ENCODE measurements at regions not wholly inside any gene's neighbourhood (a gene's known extent, or its start where the extent isn't known, plus 50 kb on each side); places are given as distances from the start of the nearest gene placed in this dataset.

DNA sequence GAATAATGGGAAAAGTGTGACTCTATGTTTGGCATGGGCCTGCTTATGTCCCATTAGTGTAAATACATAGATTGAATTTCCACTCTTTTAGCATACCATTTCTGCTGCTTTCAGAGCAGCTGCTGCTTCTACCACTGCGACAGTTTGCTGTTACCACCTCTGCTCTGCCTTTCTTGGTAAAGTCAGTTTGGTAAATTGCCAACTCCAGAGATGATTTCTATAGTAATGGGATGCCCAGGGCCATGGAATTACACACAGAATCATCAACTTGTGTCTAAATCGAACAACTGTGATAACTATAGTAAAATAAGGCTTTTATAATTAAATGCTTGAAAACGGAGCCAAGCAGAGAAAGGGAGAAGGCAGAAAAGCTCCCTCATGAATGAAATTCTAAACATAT lies 168.4 kb upstream of the VEPH1 start:
- TF ChIP-seq, protein P1, sequence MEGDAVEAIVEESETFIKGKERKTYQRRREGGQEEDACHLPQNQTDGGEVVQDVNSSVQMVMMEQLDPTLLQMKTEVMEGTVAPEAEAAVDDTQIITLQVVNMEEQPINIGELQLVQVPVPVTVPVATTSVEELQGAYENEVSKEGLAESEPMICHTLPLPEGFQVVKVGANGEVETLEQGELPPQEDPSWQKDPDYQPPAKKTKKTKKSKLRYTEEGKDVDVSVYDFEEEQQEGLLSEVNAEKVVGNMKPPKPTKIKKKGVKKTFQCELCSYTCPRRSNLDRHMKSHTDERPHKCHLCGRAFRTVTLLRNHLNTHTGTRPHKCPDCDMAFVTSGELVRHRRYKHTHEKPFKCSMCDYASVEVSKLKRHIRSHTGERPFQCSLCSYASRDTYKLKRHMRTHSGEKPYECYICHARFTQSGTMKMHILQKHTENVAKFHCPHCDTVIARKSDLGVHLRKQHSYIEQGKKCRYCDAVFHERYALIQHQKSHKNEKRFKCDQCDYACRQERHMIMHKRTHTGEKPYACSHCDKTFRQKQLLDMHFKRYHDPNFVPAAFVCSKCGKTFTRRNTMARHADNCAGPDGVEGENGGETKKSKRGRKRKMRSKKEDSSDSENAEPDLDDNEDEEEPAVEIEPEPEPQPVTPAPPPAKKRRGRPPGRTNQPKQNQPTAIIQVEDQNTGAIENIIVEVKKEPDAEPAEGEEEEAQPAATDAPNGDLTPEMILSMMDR (IDR thresholded peaks at IDR 0.05; ENCODE audit: insufficient read depth, low read length, missing control alignments): no peak
- ChIA-PET POLR2A (no interaction called here), CTCF (no interaction called here)
- no peak for DNase-seq (ENCODE audit: low read depth, low spot score)
- no peak overlapping the region for H3K4me3 ChIP-seq (ENCODE audit: low read depth, low read length)

DNA sequence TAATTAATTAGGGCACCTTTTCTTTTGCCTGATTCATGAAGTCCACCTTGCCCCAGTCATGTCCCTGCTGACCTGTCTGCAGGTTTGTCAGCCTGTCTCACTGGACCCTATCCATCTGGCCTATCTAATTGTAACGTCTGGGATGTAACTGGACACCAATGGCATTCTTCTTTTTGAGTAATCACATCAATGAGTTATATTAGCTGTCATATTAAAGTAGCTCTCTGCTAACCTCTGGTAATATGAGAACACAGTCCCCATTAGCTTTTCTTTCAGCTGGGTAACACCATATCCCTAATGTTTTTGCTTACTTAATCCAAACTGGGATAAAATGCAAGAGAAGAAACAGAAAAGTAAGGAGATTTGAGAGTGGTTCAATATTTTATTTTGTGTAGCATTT lies 166.2 kb upstream of the VEPH1 start:
- no peak overlapping the region for H3K4me3 ChIP-seq (ENCODE audit: low read depth, low read length)
- CTCF ChIA-PET: no interaction called here
- TF ChIP-seq, protein P1 (IDR thresholded peaks at IDR 0.05; ENCODE audit: insufficient read depth, low read length, missing control alignments): no peak
- no peak for DNase-seq (ENCODE audit: low read depth, low spot score)
- POLR2A ChIA-PET: no interaction called here

DNA sequence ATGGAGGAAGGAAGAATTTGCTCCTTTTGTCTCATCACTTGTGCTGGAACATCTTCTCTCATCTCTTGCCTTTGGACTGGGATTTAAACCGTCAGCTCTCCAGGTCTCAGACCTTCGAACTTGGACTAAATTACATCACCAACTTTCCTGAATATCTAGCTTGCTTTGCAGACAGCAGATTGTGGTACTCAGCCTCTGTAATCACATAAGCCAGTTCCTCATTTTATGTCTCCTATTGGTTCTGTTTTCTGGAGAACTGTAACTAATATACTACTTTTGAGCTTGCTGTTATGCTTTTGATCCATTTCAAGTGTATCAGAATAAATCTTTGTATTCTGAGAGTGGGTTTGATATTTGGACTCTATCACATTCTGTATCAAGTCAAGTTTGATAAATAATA lies 164.3 kb upstream of the VEPH1 start:
- ChIA-PET CTCF (interaction anchor here (1.2 to 1.3 kb wide), 2 partner anchors 50 to 61 kb away, joined by 3 read pairs; no protein-coding TSS in a partner anchor), POLR2A (no interaction called here)
- TF ChIP-seq, protein P1 (IDR thresholded peaks at IDR 0.05; ENCODE audit: insufficient read depth, low read length, missing control alignments): no peak
- no peak for DNase-seq (ENCODE audit: low read depth, low spot score)
- no peak overlapping the region for H3K4me3 ChIP-seq (ENCODE audit: low read depth, low read length)

DNA sequence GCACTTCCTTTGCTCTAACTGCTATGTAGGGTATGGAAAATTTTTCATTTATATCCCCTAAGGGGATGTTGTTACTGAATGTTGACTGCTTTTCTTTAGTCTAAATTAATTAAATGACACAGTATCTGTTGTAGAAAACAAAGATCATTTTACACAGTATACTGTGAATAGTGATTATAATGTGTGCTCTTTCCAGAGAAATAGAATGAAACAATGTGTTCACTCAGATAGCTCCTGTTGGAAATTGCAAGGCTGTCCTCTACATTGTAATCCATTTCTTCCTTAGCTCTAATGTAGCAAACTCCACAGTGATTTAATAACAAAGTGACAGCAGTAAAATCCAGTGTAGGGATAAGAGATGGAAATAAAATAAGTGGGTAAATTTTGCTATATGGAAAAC lies 159.0 kb upstream of the VEPH1 start:
- TF ChIP-seq, protein P1 (IDR thresholded peaks at IDR 0.05; ENCODE audit: insufficient read depth, low read length, missing control alignments): no peak
- POLR2A ChIA-PET: no interaction called here
- no peak for DNase-seq (ENCODE audit: low read depth, low spot score)
- CTCF ChIA-PET: no interaction called here
- H3K4me3 ChIP-seq (ENCODE audit: low read depth, low read length): no peak overlapping the region

DNA sequence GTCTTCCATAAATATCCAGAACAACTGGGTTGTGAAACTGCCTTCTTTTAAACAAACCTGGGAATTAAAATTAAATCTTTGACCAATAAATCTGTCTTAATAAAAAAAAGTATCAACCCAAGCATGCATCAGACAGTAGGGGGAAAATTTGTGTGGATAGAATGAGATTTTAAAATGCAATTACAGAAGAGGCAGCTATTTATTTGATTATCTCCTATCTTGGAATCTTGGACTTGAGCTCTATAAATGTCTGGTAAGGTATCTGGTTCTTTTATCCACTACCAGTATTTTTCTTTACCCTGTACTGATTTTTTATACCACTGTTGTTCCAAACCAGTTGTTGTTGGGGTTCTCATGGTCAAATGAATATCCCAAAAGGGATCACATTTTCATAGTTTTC lies 157.6 kb upstream of the VEPH1 start:
- TF ChIP-seq, protein P1 (IDR thresholded peaks at IDR 0.05; ENCODE audit: insufficient read depth, low read length, missing control alignments): no peak
- no peak for DNase-seq (ENCODE audit: low read depth, low spot score)
- ChIA-PET CTCF (interaction anchor here (1.5 kb wide), 1 partner anchor 10 kb away, joined by 3 read pairs; no protein-coding TSS in a partner anchor), POLR2A (no interaction called here)
- H3K4me3 ChIP-seq (ENCODE audit: low read depth, low read length): no peak overlapping the region

DNA sequence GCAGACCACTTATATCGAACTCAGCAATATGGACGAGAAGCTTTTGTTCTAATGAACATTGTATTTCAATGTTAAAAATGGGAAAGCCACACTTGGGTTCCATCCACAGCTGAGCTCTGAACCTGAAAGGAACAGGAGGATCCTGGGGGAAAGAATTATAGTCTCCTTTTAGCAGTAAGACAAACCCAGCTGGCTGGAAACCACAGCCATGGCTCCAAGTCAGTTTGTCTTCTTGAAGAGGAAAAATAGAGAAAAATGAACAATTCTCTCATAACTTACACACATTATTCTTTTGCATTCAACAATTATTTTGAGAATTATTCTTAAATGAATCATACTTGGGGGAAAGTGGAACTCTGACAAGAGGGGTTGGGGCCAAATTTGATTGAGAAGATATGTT lies 149.2 kb upstream of the VEPH1 start:
- H3K4me3 ChIP-seq (ENCODE audit: low read depth, low read length): no peak overlapping the region
- ChIA-PET POLR2A (no interaction called here), CTCF (no interaction called here)
- no peak for DNase-seq (ENCODE audit: low read depth, low spot score)
- TF ChIP-seq, protein P1 (IDR thresholded peaks at IDR 0.05; ENCODE audit: insufficient read depth, low read length, missing control alignments): no peak

Measured in AG04449 (cell line).